ENCODE measurements at regions not wholly inside any gene's neighbourhood (a gene's known extent, or its start where the extent isn't known, plus 50 kb on each side); places are given as distances from the start of the nearest gene placed in this dataset.
"Not testable (repeated sequence)": the region's sequence is repeated elsewhere in the genome, so short reads cannot be mapped to it uniquely, and the experiment has no call there.

GRCh38 chr2:236776695-236777251 lies 207.1 kb downstream of the ACKR3 start:
- no peak for DNase-seq

DNA sequence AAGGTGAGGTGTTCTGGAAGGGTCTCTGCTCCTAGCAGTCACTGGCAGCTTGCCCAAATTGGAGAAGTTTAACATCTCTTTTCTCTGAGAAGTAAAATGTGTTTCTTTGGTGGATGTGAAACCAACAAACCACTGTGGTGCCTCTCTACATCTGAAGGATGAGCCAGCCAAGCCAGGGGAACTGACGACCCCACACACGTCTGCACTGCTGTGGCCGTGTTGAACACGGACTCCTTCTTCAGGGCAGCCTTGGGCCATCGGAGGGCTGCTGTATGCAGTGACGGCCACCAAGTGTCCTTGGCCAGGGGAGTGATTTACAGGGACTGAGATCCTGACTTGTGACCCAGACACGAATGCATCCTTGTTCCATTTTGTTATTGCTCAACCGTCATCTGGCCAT lies 207.8 kb downstream of the ACKR3 start:
- DNase-seq: no peak

DNA sequence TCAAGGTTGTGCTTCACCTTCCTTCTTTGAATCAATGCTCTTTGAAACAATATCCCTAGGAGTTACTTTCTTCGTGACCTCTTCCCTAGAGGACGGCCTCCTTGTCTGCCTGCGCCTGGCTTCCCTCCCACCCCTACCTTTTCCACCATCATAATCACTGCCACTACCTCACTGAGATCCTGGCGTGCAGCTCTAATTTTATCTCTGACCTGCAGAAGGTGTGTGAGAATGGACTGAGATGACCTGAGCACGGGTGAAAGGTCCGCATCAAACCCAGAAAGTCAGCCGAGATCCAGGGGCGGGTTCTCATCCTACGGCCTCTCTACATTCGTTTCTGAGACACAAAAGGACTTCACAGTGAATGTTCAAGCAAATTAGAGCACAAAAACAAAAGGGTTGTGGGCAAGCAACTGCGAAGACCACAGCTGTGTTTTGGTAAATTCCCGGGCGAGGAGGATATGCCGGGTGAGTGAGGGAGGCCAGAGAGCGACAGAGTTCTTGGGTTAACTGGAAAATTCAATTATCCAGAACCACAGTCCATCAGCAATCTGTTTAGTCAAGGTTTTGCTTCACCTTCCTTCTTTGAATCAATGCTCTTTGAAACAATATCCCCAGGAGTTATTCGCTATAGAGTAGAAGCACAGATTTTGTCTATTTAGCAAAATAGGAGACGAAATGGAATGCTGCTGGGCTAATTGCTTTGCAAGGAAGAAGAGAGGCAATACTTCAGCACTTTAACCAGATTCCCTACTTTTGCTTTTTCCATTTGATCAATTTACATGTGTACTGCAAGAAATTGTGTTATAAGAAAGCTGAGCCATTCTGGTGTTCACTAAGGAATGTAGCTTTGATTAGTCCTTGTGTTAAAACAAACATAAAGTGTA lies 212.6 kb downstream of the ACKR3 start:
- no peak for DNase-seq

- DNase-seq: no peak
These were observed 213.3 kb downstream of the ACKR3 start for GRCh38 chr2:236782938-236783337.

GRCh38 chr2:236783417-236784020 lies 213.9 kb downstream of the ACKR3 start:
- no peak for DNase-seq

- no peak for DNase-seq
These were observed 216.0 kb downstream of the ACKR3 start for GRCh38 chr2:236785611-236786057.

DNA sequence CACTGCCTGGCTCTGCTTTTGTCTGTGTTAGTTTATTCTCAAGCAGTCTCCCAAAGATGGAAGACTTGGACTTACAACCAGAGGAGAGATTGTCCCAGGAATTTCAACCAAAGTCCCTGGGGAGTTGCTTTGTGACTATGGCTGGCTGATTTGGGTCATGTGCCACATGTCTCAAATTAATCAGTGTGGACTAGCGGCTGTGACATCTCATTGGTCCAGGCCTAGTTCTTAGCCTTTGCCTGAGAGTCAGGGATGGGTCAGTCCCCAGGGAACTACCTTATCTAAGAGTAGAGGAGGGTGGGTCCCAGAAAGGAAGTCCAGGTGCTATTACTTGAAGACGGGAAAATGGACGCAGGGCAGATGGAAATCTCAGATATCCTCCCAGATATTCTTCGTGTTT lies 217.1 kb downstream of the ACKR3 start:
- DNase-seq: no peak

DNA sequence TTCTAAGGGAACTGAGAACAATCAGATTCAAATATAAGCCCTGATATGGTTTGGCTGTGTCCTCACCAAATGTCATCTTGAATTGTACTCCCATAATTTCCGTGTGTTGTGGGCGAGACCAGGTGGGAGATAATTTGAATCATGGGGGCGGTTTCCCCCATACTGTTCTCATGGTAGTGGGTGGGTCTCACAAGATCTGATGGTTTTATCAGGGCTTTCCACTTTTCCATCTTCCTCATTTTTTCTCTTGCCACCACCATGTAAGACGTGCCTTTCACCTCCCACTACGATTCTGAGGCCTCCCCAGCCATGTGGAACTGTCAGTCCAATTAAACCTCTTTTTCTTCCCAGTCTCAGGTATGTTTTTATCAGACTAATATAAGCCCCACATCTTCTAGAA lies 217.8 kb downstream of the ACKR3 start:
- DNase-seq: not testable (repeated sequence)

- DNase-seq: no peak
These were observed 218.3 kb downstream of the ACKR3 start for GRCh38 chr2:236787885-236788284.

- DNase-seq: no peak
These were observed 221.3 kb downstream of the ACKR3 start for GRCh38 chr2:236790963-236791362.

DNA sequence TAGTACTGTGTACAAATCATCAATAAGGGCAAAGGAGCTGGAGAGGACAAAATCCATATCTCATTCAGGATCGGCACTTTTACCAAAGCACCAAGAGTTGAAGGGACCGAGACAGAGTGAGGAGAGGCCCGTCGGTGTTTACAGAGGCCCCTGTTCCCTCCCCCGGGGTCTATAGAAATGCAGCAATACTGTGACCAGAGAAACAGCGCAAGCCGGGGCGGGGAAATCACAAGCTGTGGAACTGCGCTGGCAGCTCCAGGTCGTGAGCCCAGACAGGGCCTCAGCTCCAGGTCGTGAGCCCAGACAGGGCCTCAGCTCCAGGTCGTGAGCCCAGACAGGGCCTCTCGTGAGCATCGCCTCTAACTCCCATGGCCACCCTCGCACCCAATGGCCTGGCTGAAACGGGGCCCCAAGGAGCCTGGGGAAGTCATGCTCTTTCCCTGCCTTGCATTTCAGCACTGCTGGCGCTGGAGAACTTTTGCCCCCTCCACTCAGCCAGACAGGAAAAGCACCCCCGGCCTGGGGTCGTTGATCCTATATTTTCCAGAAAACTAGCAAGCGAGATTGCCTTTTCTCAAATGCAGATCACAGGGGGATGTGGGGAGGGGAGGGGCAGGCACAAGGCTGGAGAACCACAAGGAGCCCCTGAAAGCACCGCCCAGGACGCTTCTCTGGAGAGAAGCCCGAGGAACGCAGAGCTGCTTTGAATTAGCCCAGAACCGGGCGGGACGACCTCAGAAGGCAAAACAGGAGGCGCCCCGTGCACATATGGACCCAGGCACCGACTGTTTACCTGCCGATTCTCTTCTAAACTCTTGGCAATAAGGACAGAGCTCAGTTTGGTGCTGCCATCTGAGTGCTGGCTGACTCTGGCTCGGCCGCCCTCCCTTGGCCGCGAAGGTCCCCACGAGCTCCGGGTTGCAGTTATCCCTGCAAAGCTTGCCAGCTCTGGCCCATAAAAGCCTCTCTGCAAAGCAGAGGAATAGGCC lies 223.7 kb downstream of the ACKR3 start:
- no peak for DNase-seq

- no peak for DNase-seq
These were observed 224.7 kb downstream of the ACKR3 start for GRCh38 chr2:236794176-236794957.

DNA sequence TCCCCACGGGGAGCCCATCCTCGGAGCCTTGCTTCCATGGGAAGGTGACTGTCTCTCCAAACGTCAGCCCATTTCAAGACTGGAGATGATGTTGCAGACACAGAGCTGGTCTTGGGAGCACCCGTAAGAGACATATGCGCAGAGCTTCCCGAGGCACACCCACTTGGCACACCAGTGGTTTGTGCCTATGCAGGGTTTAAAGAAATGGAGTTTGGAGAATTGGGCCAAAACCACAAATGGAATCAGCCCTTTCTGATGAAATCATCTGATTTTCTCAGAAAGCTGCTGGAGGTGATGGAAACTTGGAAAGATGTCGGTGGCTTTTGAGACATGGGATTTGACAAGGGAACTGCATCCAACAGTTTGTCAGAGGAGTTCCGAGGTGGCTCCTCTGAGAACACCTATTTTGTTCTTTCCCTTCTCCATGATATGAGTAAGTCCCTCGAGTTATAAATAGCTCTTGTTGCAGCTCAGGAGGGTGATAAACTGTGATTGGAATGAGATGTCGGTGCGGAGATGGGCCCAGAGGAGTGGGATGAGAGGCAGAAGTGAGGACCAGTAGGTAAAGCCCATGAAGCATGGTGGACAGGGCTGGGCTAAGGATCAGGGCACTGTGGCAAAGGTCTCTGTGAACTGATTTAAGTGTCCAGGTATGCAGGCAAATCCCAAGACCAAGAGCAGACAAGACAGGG lies 225.7 kb downstream of the ACKR3 start:
- no peak for DNase-seq

- no peak for DNase-seq
These were observed 226.2 kb downstream of the ACKR3 start for GRCh38 chr2:236795861-236796219.

DNA sequence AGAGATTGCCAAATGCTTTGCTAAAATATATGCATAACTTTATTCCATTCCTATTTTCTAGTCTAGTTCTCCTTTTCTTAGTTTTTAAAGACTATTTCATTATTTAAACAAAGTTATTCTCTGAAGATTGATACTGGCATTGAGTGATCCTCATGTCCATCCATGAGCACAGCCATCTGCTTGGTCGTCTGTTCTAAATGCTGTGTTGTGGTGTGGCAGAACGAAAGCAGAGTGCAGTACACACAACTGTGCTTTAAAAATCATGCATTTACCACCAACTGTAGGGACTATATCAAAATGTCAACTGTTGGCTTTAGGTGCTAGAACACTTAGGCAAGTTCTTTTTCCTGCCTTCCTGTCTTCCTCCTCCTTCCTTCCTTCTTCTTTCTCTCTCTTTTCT lies 226.6 kb downstream of the ACKR3 start:
- DNase-seq: no peak

DNA sequence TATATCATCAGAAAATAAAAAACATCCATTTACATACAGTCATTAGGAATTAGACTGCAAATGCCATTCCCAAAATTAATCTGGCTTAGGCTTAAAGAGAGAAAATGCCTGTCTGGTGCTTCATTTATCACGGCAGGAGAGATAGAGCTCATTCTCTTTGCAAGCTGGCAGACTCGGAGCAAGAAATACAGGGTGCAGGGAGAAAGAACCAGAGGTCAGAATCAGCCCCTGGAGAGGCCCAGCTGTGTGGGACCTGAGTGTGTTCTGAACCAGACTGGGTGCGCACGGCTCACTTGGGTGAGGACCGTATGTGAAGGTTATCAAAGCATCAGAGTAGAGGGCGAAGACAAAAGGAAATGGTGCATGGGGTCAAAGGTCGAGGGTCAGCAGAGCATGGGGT lies 227.8 kb downstream of the ACKR3 start:
- DNase-seq: no peak

DNA sequence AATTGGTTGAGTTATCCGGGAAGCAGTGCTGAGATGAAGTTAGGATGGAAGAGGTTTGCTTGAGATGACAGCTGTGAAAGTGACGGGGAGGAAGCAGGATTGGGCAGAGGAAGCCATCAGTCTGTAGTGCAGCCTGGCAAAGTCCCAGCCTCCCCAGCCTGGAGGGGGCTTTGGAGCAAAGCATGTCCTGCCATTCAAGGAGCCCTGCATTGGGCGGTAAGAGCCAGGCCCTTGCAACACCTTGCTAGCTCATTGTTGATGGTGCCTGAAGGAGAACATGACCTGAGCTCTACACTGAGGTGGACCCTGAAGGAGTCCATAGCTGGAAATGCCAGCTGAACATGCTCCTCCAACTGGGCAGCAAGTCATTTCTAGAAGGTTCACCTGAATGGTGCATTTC lies 228.9 kb downstream of the ACKR3 start:
- DNase-seq: no peak

- no peak for DNase-seq
These were observed 229.9 kb downstream of the ACKR3 start for GRCh38 chr2:236799391-236800026.

DNA sequence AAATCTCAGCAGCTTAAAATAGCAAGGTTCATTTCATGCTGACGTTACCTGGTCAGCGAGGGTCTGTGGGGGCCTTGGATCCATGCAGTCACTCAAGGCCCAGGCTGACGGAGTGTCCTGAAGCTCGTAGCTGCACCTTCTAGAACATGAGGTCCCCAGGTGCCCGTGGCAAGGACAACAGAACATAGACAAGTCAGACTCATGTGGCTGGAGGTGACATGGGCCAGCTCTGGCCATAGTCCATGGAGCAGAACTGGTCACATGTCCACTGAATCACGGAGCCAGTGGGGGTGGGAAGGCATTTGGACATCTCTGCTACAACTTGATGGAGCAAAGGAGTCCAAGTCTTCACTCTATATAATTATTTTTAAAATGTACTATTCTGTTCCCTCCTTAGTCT lies 233.2 kb downstream of the ACKR3 start:
- DNase-seq: no peak

GRCh38 chr2:236803621-236804020 lies 234.0 kb downstream of the ACKR3 start:
- DNase-seq: no peak
